A673 (cell line): ENCODE measurements at regions not wholly inside any gene's neighbourhood (a gene's known extent, or its start where the extent isn't known, plus 50 kb on each side); places are given as distances from the start of the nearest gene placed in this dataset.
A peak's percentile ranks its signal among the peaks of the same experiment; 100 is the strongest.

Source experiments
- BruUV-seq: library from RNA; stranded (reverse); fragments of 400-500 nt; replicated peaks from 2 replicates; lab custom pipeline; 2021; lab: Mats Ljungman, UMichigan
- CTCF ChIA-PET: fragments of 300-600 bp; sonication (Branson Sonifier 250); formaldehyde crosslinking; loops from one replicate; lab custom pipeline; 2022; ENCODE audit warnings: antibody characterized with exemption; lab: Charles Lee
- POLR2A ChIA-PET: fragments of 300-600 bp; sonication (Branson Sonifier 250); formaldehyde crosslinking; loops from one replicate; lab custom pipeline; 2022; ENCODE audit warnings: antibody characterized with exemption; ENCODE audit not compliant: low non-redundant PET; lab: Charles Lee
- DNase-seq: peaks from one replicate; pipeline ENCODE4 v3.0.0-alpha.2; 2015; ENCODE audit warnings: low spot score
- H3K27ac ChIP-seq: fragments of 200-600 bp; sonication (generic); 2 replicates; pipeline ENCODE4 v1.5.1; 2016; ENCODE audit warnings: mixed run types, low read depth, mild to moderate bottlenecking, mixed read lengths, antibody characterized with exemption, low read length; ENCODE audit not compliant: poor library complexity, severe bottlenecking
- H3K27me3 ChIP-seq: fragments of 200-600 bp; sonication (generic); replicated peaks from 2 replicates; pipeline ENCODE4 v1.6.1; 2017; ENCODE audit warnings: mixed run types, low read depth, mild to moderate bottlenecking, mixed read lengths, antibody characterized with exemption, low read length; ENCODE audit not compliant: insufficient read depth, poor library complexity
- H3K36me3 ChIP-seq: fragments of 200-600 bp; sonication (generic); 2 replicates; pipeline ENCODE4 v1.6.1; 2016; ENCODE audit warnings: mixed run types, mild to moderate bottlenecking, mixed read lengths, antibody characterized with exemption, low read length; ENCODE audit not compliant: insufficient read depth, poor library complexity, severe bottlenecking
- H3K4me1 ChIP-seq: fragments of 200-600 bp; sonication (generic); 2 replicates; pipeline ENCODE4 v1.6.1; 2017; ENCODE audit warnings: mixed run types, mild to moderate bottlenecking, mixed read lengths, antibody characterized with exemption, low read length; ENCODE audit not compliant: insufficient read depth, poor library complexity, severe bottlenecking
- H3K4me3 ChIP-seq: fragments of 200-600 bp; sonication (generic); 2 replicates; pipeline ENCODE4 v1.5.1; 2016; ENCODE audit warnings: low read depth, mixed run types, mild to moderate bottlenecking, mixed read lengths, low read length; ENCODE audit not compliant: poor library complexity, severe bottlenecking
- H3K9me3 ChIP-seq: fragments of 200-600 bp; sonication (generic); 2 replicates; pipeline ENCODE4 v1.6.1; 2016; ENCODE audit warnings: mixed run types, low read depth, mild to moderate bottlenecking, mixed read lengths, antibody characterized with exemption, low read length; ENCODE audit not compliant: poor library complexity, severe bottlenecking
- EZH2 ChIP-seq: fragments of 200-600 bp; sonication (generic); IDR thresholded peaks from 2 replicates; pipeline ENCODE4 v1.6.1; 2017; ENCODE audit warnings: borderline replicate concordance, low read depth, mild to moderate bottlenecking, mixed read lengths, antibody characterized with exemption, low read length; ENCODE audit not compliant: poor library complexity, severe bottlenecking
- intact Hi-C: fragments of 100-400 bp; cut with micrococcal nuclease; formaldehyde crosslinking; loops from one replicate; pipeline ENCODE4 v1.10.0; 2022; ENCODE audit not compliant: unreplicated experiment
- TF ChIP-seq, protein P1 (sequence below): fragments of 300-800, 200-600 bp; sonication (generic); conservative IDR thresholded peaks from 2 replicates; pipeline ENCODE4 v1.5.1; 2017; ENCODE audit warnings: low read depth, mild to moderate bottlenecking, antibody characterized with exemption, low read length, moderate library complexity, mixed read lengths

DNA sequence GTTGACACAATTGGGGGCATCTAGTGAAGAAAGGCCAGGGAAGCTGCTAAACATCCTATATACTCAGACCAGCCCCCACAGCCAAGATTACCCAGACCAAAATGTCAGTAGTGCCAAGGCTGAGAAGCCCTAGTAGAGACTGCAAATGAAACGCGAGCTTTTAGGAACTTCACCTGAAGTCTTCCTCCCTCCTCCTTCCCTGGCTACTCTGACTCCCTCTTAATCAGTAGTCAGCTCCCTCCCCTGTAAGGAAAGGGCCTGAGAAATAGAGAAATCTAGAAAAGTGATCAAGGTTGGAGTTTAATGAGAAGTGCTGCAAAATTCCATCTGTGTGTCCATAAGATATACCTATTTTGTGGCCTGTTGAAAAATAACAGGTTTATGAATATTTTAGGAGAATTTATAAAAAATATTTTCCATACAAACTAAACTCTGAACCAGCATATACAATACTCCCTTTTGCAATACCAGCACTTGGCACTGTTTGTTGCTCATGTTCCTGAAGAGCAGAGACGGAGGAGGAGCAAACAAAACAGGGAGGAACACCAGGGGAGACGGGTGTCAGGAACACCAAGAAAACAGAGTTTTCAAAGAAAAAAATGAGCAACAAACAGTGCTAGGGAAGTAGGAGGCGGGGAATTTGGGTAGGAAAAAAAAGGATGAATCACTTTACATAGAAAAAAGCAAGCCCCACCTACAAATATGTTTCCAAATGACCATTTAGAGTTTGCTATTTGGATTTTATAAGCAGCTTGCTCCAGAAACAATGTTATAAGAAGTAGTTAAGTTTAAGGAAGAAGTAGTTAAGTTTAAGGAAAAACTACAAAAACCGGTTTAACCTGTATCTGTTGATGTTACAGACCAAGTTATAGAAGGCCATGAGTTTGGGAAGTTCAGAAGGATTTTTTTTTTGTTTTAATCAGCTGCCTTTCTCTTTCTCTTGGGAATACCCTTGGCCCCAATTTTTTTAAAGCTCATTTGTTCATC, 282.1 kb upstream of the GRIP1 start:
- no peaks in the 10 kb centered on the region for H3K4me1 ChIP-seq
- no peak overlapping the region for H3K4me3 ChIP-seq
- peaks cover 5% of the 10 kb centered on the region for H3K27me3 ChIP-seq
- no TSS peak for BruUV-seq
- ChIA-PET POLR2A (no interaction called here), CTCF (no interaction called here)
- H3K9me3 ChIP-seq = no peaks in the 10 kb centered on the region
- no peaks in the 10 kb centered on the region for H3K36me3 ChIP-seq
- no peak for DNase-seq
- TF ChIP-seq EZH2 = no peak
- TF ChIP-seq, protein P1, sequence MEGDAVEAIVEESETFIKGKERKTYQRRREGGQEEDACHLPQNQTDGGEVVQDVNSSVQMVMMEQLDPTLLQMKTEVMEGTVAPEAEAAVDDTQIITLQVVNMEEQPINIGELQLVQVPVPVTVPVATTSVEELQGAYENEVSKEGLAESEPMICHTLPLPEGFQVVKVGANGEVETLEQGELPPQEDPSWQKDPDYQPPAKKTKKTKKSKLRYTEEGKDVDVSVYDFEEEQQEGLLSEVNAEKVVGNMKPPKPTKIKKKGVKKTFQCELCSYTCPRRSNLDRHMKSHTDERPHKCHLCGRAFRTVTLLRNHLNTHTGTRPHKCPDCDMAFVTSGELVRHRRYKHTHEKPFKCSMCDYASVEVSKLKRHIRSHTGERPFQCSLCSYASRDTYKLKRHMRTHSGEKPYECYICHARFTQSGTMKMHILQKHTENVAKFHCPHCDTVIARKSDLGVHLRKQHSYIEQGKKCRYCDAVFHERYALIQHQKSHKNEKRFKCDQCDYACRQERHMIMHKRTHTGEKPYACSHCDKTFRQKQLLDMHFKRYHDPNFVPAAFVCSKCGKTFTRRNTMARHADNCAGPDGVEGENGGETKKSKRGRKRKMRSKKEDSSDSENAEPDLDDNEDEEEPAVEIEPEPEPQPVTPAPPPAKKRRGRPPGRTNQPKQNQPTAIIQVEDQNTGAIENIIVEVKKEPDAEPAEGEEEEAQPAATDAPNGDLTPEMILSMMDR = no peak
- no peak overlapping the region for H3K27ac ChIP-seq
- intact Hi-C loops = no loop called here

DNA sequence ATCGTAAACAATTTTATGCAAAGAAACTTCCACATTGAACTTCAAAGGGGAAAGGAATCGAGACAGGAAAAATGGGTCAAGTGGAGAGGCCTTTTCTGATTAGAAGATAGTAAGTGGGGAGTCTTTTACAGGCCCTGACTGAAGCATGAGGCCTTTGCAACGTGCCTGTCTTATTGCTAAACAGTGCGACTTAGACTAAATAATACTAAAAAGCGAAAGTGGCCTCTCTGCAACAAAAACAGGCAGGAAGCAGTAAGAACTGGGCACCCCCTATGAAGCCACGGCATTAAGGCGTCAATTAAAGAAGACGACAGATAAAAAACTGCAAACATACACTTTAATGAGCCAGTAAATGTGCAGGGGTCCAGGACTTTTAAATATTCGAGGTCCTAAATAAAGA, 283.4 kb upstream of the GRIP1 start:
- DNase-seq = peak; percentile 32
- POLR2A ChIA-PET = no interaction called here
- no TSS peak for BruUV-seq
- Histone ChIP-seq H3K27ac (no peak overlapping the region), H3K4me3 (no peak overlapping the region), H3K27me3 (peaks cover 14% of the 10 kb centered on the region), H3K9me3 (no peaks in the 10 kb centered on the region), H3K4me1 (no peaks in the 10 kb centered on the region), H3K36me3 (no peaks in the 10 kb centered on the region)
- TF ChIP-seq, protein P1 = no peak
- no peak for TF ChIP-seq EZH2
- CTCF ChIA-PET = no interaction called here
- intact Hi-C loops = no loop called here

DNA sequence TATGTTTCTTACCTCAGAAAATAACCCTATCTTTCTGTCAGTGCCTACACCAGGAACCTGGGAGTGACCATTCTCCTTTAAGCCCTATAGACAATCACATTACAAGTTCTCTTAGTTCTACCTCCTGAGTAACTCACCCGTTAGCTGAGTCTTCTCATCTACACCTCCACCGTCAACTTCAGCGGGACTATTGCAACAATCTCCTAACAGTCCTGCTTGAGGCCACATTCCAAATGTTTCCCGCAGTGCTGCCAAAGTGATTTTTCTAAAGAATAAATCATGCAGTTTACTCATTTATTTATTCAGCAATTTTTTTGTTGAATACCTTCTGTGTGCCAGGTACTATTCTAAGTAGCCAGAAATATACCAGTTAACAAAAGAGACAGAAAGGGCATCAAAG, 285.0 kb upstream of the GRIP1 start:
- Histone ChIP-seq H3K4me1 (no peaks in the 10 kb centered on the region), H3K9me3 (no peaks in the 10 kb centered on the region), H3K27ac (no peak overlapping the region), H3K4me3 (no peak overlapping the region), H3K36me3 (no peaks in the 10 kb centered on the region), H3K27me3 (peaks cover 14% of the 10 kb centered on the region)
- TF ChIP-seq EZH2 = no peak
- TF ChIP-seq, protein P1 = no peak
- DNase-seq = no peak
- BruUV-seq = no TSS peak
- CTCF ChIA-PET = no interaction called here
- POLR2A ChIA-PET = no interaction called here
- intact Hi-C loops = no loop called here
